SK-N-MC (cell line): ENCODE measurements at regions not wholly inside any gene's neighbourhood (a gene's known extent, or its start where the extent isn't known, plus 50 kb on each side); places are given as distances from the start of the nearest gene placed in this dataset.

Experiments used
- EZH2 ChIP-seq: fragments of 200-600 bp; sonication (generic); IDR thresholded peaks from one replicate; pipeline ENCODE4 v1.6.1; 2017; ENCODE audit warnings: antibody characterized with exemption
- POLR2AphosphoS5 ChIP-seq: IDR thresholded peaks from 2 replicates; pipeline ENCODE4 v1.6.1; 2012; ENCODE audit warnings: mild to moderate bottlenecking, low read depth, low read length, borderline replicate concordance

- TF ChIP-seq EZH2, result no peak
- TF ChIP-seq POLR2AphosphoS5, result no peak
Observed at GRCh38 chr18:60891936-60892335, 441.3 kb upstream of the CDH20 start.
